ENCODE measurements at regions not wholly inside any gene's neighbourhood (a gene's known extent, or its start where the extent isn't known, plus 50 kb on each side); places are given as distances from the start of the nearest gene placed in this dataset.

- ChIA-PET RAD21 (ENCODE audit: unreplicated experiment) (interaction anchor here (1.3 kb wide), 1 partner anchor 560 kb away, joined by 4 read pairs; no protein-coding TSS in a partner anchor), SMC1A (ENCODE audit: uncharacterized antibody, unreplicated experiment) (interaction anchor here (0.7 to 1.0 kb wide), 2 partner anchors 13 to 154 kb away, joined by 3 read pairs; no protein-coding TSS in a partner anchor), POLR2A (no interaction called here), CTCF (interaction anchor here (0.8 kb wide), 1 partner anchor 470 kb away, joined by 3 read pairs; no protein-coding TSS in a partner anchor)
- Histone ChIP-seq H2AFZ (ENCODE audit: control insufficient read depth, low read depth, low read length) (no peak overlapping the region), H3K27me3 (replicated peaks in 1 of 2; ENCODE audit: control insufficient read depth in 2 of 2, insufficient read depth in 2 of 2, low read length in 1 of 2) (no peaks in the 10 kb centered on the region), H3K9me3 (replicated peaks; ENCODE audit: control insufficient read depth, insufficient read depth, low read length) (no peaks in the 10 kb centered on the region), H3K4me2 (ENCODE audit: control insufficient read depth, insufficient read depth) (no peak overlapping the region), H3K4me3 (no peak overlapping the region), H3K36me3 (ENCODE audit: control insufficient read depth in 2 of 2, insufficient read depth in 2 of 2, low read length in 1 of 2) (no peaks in the 10 kb centered on the region), H3K4me1 (ENCODE audit: control insufficient read depth, insufficient read depth, low read length) (no peaks in the 10 kb centered on the region), H4K20me1 (ENCODE audit: control insufficient read depth, insufficient read depth) (no peaks in the 10 kb centered on the region), H3K27ac (ENCODE audit: control insufficient read depth, insufficient read depth) (no peak overlapping the region), H3K79me2 (ENCODE audit: control insufficient read depth, insufficient read depth, low read length) (no peaks in the 10 kb centered on the region), H3K9ac (ENCODE audit: control insufficient read depth, insufficient read depth, low read length) (no peak overlapping the region)
- 98% methylated on average over 2 of the region's 2 CpGs for WGBS (ENCODE audit: insufficient coverage, insufficient replicate concordance, low lambda C conversion rate, missing lambda C conversion rate)
- DNase-seq (ENCODE audit: low read depth, low spot score) (no peak), FAIRE-seq (no peak), ATAC-seq (no peak)
- TF ChIP-seq BCL11A (IDR thresholded peaks at IDR 0.05; ENCODE audit: low read depth, low read length), result no peak
- no peak for TF ChIP-seq CBX5 (IDR thresholded peaks at IDR 0.05; ENCODE audit: low read depth)
- TF ChIP-seq HSF1 (IDR thresholded peaks at IDR 0.05; ENCODE audit: low read depth, low read length), result no peak
- no peak for TF ChIP-seq IKZF1 (conservative IDR thresholded peaks at IDR 0.05)
- no peak for TF ChIP-seq STAT1 (conservative IDR thresholded peaks at IDR 0.05)
- TF ChIP-seq SREBF1 (IDR thresholded peaks at IDR 0.05; ENCODE audit: low read length), result no peak
- TF ChIP-seq RELA (IDR thresholded peaks at IDR 0.05; ENCODE audit: borderline replicate concordance, partially characterized antibody), result no peak
- TF ChIP-seq ZBTB4 (CRISPR knock-in tag; IDR thresholded peaks at IDR 0.05), result no peak
- no peak for TF ChIP-seq CREB1 (IDR thresholded peaks at IDR 0.05; ENCODE audit: low read depth)
- TF ChIP-seq SIX5 (IDR thresholded peaks at IDR 0.05; ENCODE audit: low read depth, low read length, severe bottlenecking), result no peak
- in situ Hi-C loops (cut with MboI) (no loop called here), intact Hi-C loops (cut with micrococcal nuclease; ENCODE audit: unreplicated experiment) (loop anchor here (5.0 kb wide), 1 partner anchor 580 kb away; the partner anchor contains the start of gene SPRY2)
- no TSS peak for BruUV-seq (replicated peaks)
Measured at GRCh38 chr13:80921971-80922370, 581.0 kb upstream of the SPRY2 start.

All from GM12878 (cell line).